ENCODE measurements at regions not wholly inside any gene's neighbourhood (a gene's known extent, or its start where the extent isn't known, plus 50 kb on each side); places are given as distances from the start of the nearest gene placed in this dataset.

GRCh38 chr3:3589715-3590130 is 209.5 kb upstream of the LRRN1 start:
- Histone ChIP-seq H3K4me3 (ENCODE audit: low read length in 2 of 2) (no peak overlapping the region), H3K27ac (ENCODE audit: low read depth, low read length) (no peak overlapping the region), H3K9me3 (ENCODE audit: control insufficient read depth in 1 of 2, low read length in 2 of 2) (no peaks in the 10 kb centered on the region), H3K4me1 (ENCODE audit: insufficient read depth, low read length) (no peaks in the 10 kb centered on the region), H3K27me3 (ENCODE audit: insufficient read depth, low read length) (no peaks in the 10 kb centered on the region), H3K36me3 (ENCODE audit: insufficient read depth, low read length) (no peaks in the 10 kb centered on the region)
- H3K27me3 Mint-ChIP-seq: no peaks in the 10 kb centered on the region
- H3K4me3 Mint-ChIP-seq: no peak overlapping the region
- H3K4me1 Mint-ChIP-seq: no peaks in the 10 kb centered on the region
- H3K27ac Mint-ChIP-seq: no peak overlapping the region
- no peak for DNase-seq
- CTCF ChIA-PET (ENCODE audit: partially characterized antibody): no interaction called here
- H3K36me3 Mint-ChIP-seq: no peaks in the 10 kb centered on the region
- intact Hi-C loops (cut with micrococcal nuclease): no loop called here
- POLR2A ChIA-PET (ENCODE audit: partially characterized antibody): no interaction called here
- H3K9me3 Mint-ChIP-seq: peaks cover 0 to 9% (median 3%) of the 10 kb centered on the region in 8 donors

- Histone ChIP-seq H3K36me3 (ENCODE audit: insufficient read depth, low read length) (no peaks in the 10 kb centered on the region), H3K9me3 (ENCODE audit: control insufficient read depth in 1 of 2, low read length in 2 of 2) (no peaks in the 10 kb centered on the region), H3K27ac (ENCODE audit: low read depth, low read length) (no peak overlapping the region), H3K4me1 (ENCODE audit: insufficient read depth, low read length) (no peaks in the 10 kb centered on the region), H3K27me3 (ENCODE audit: insufficient read depth, low read length) (no peaks in the 10 kb centered on the region), H3K4me3 (ENCODE audit: low read length in 2 of 2) (no peak overlapping the region)
- peaks cover 0 to 5% (median 1%) of the 10 kb centered on the region in 8 donors for H3K9me3 Mint-ChIP-seq
- ChIA-PET POLR2A (ENCODE audit: partially characterized antibody) (no interaction called here), CTCF (ENCODE audit: partially characterized antibody) (no interaction called here)
- H3K4me1 Mint-ChIP-seq: no peaks in the 10 kb centered on the region
- no peaks in the 10 kb centered on the region for H3K27me3 Mint-ChIP-seq
- no peak overlapping the region for H3K27ac Mint-ChIP-seq
- no peak overlapping the region for H3K4me3 Mint-ChIP-seq
- intact Hi-C loops (cut with micrococcal nuclease): no loop called here
- no peaks in the 10 kb centered on the region for H3K36me3 Mint-ChIP-seq
- DNase-seq: no peak
These were observed 211.6 kb upstream of the LRRN1 start for GRCh38 chr3:3587647-3587972.

GRCh38 chr3:3586843-3587646 is 212.2 kb upstream of the LRRN1 start:
- Mint-ChIP-seq H3K36me3 (no peaks in the 10 kb centered on the region), H3K4me3 (no peak overlapping the region), H3K9me3 (peaks cover 0 to 4% (median 1%) of the 10 kb centered on the region in 8 donors), H3K27ac (no peak overlapping the region), H3K27me3 (no peaks in the 10 kb centered on the region), H3K4me1 (no peaks in the 10 kb centered on the region)
- POLR2A ChIA-PET (ENCODE audit: partially characterized antibody): no interaction called here
- Histone ChIP-seq H3K4me3 (ENCODE audit: low read length in 2 of 2) (no peak overlapping the region), H3K4me1 (ENCODE audit: insufficient read depth, low read length) (no peaks in the 10 kb centered on the region), H3K27me3 (ENCODE audit: insufficient read depth, low read length) (no peaks in the 10 kb centered on the region), H3K36me3 (ENCODE audit: insufficient read depth, low read length) (no peaks in the 10 kb centered on the region), H3K9me3 (ENCODE audit: control insufficient read depth in 1 of 2, low read length in 2 of 2) (no peaks in the 10 kb centered on the region), H3K27ac (ENCODE audit: low read depth, low read length) (no peak overlapping the region)
- CTCF ChIA-PET (ENCODE audit: partially characterized antibody): no interaction called here
- intact Hi-C loops (cut with micrococcal nuclease): no loop called here
- DNase-seq: no peak

- Mint-ChIP-seq H3K9me3 (peaks cover 0 to 4% (median 0%) of the 10 kb centered on the region in 8 donors), H3K4me3 (no peak overlapping the region), H3K27ac (no peak overlapping the region), H3K27me3 (no peaks in the 10 kb centered on the region), H3K4me1 (no peaks in the 10 kb centered on the region), H3K36me3 (no peaks in the 10 kb centered on the region)
- ChIA-PET POLR2A (ENCODE audit: partially characterized antibody) (no interaction called here), CTCF (ENCODE audit: partially characterized antibody) (no interaction called here)
- no peaks in the 10 kb centered on the region for H3K9me3 ChIP-seq (ENCODE audit: control insufficient read depth in 1 of 2, low read length in 2 of 2)
- H3K4me3 ChIP-seq (ENCODE audit: low read length in 2 of 2): no peak overlapping the region
- no peaks in the 10 kb centered on the region for H3K4me1 ChIP-seq (ENCODE audit: insufficient read depth, low read length)
- no peaks in the 10 kb centered on the region for H3K27me3 ChIP-seq (ENCODE audit: insufficient read depth, low read length)
- no peak overlapping the region for H3K27ac ChIP-seq (ENCODE audit: low read depth, low read length)
- no peaks in the 10 kb centered on the region for H3K36me3 ChIP-seq (ENCODE audit: insufficient read depth, low read length)
- DNase-seq: no peak
- intact Hi-C loops (cut with micrococcal nuclease): no loop called here
These were observed 212.9 kb upstream of the LRRN1 start for GRCh38 chr3:3586336-3586735.

GRCh38 chr3:3579658-3580057 is 219.6 kb upstream of the LRRN1 start:
- no peak overlapping the region for H3K4me3 ChIP-seq (ENCODE audit: low read length in 2 of 2)
- peaks cover 0 to 4% (median 0%) of the 10 kb centered on the region in 8 donors for H3K9me3 Mint-ChIP-seq
- intact Hi-C loops (cut with micrococcal nuclease): no loop called here

GRCh38 chr3:3578718-3579117 is 220.5 kb upstream of the LRRN1 start:
- Histone ChIP-seq H3K9me3 (ENCODE audit: control insufficient read depth in 1 of 2, low read length in 2 of 2) (no peaks in the 10 kb centered on the region), H3K4me3 (ENCODE audit: low read length in 2 of 2) (no peak overlapping the region), H3K27me3 (ENCODE audit: insufficient read depth, low read length) (no peaks in the 10 kb centered on the region), H3K27ac (ENCODE audit: low read depth, low read length) (no peak overlapping the region), H3K4me1 (ENCODE audit: insufficient read depth, low read length) (no peaks in the 10 kb centered on the region), H3K36me3 (ENCODE audit: insufficient read depth, low read length) (no peaks in the 10 kb centered on the region)
- intact Hi-C loops (cut with micrococcal nuclease): no loop called here
- peaks cover 0 to 4% (median 0%) of the 10 kb centered on the region in 8 donors for H3K9me3 Mint-ChIP-seq
- H3K4me1 Mint-ChIP-seq: no peaks in the 10 kb centered on the region
- peaks cover 0 to 2% of the 10 kb centered on the region in 2 donors for H3K27me3 Mint-ChIP-seq
- POLR2A ChIA-PET (ENCODE audit: partially characterized antibody): no interaction called here
- H3K27ac Mint-ChIP-seq: no peak overlapping the region
- H3K36me3 Mint-ChIP-seq: no peaks in the 10 kb centered on the region
- CTCF ChIA-PET (ENCODE audit: partially characterized antibody): no interaction called here
- DNase-seq: no peak
- no peak overlapping the region for H3K4me3 Mint-ChIP-seq

More at GRCh38 chr3:3579658-3580057, 219.6 kb upstream of the LRRN1 start:
- H3K36me3 ChIP-seq (ENCODE audit: insufficient read depth, low read length): no peaks in the 10 kb centered on the region
- no peaks in the 10 kb centered on the region for H3K4me1 ChIP-seq (ENCODE audit: insufficient read depth, low read length)
- no peaks in the 10 kb centered on the region for H3K36me3 Mint-ChIP-seq
- no peak overlapping the region for H3K27ac Mint-ChIP-seq
- ChIA-PET CTCF (ENCODE audit: partially characterized antibody) (no interaction called here), POLR2A (ENCODE audit: partially characterized antibody) (no interaction called here)
- peaks cover 0 to 2% of the 10 kb centered on the region in 2 donors for H3K27me3 Mint-ChIP-seq
- no peaks in the 10 kb centered on the region for H3K27me3 ChIP-seq (ENCODE audit: insufficient read depth, low read length)
- no peaks in the 10 kb centered on the region for H3K4me1 Mint-ChIP-seq
- H3K27ac ChIP-seq (ENCODE audit: low read depth, low read length): no peak overlapping the region
- H3K4me3 Mint-ChIP-seq: no peak overlapping the region
- DNase-seq: no peak
- H3K9me3 ChIP-seq (ENCODE audit: control insufficient read depth in 1 of 2, low read length in 2 of 2): no peaks in the 10 kb centered on the region

- no peaks in the 10 kb centered on the region for H3K36me3 ChIP-seq (ENCODE audit: insufficient read depth, low read length)
These were observed 221.4 kb upstream of the LRRN1 start for GRCh38 chr3:3577823-3578222.

More at GRCh38 chr3:3577823-3578222, 221.4 kb upstream of the LRRN1 start:
- H3K27ac ChIP-seq (ENCODE audit: low read depth, low read length): no peak overlapping the region
- H3K9me3 Mint-ChIP-seq: peaks cover 0 to 4% (median 3%) of the 10 kb centered on the region in 8 donors
- H3K27me3 Mint-ChIP-seq: peaks cover 0 to 2% of the 10 kb centered on the region in 2 donors
- intact Hi-C loops (cut with micrococcal nuclease): no loop called here
- POLR2A ChIA-PET (ENCODE audit: partially characterized antibody): no interaction called here
- no peaks in the 10 kb centered on the region for H3K4me1 Mint-ChIP-seq
- H3K4me1 ChIP-seq (ENCODE audit: insufficient read depth, low read length): no peaks in the 10 kb centered on the region
- no peak for DNase-seq
- CTCF ChIA-PET (ENCODE audit: partially characterized antibody): no interaction called here
- no peak overlapping the region for H3K4me3 Mint-ChIP-seq
- no peaks in the 10 kb centered on the region for H3K27me3 ChIP-seq (ENCODE audit: insufficient read depth, low read length)
- H3K9me3 ChIP-seq (ENCODE audit: control insufficient read depth in 1 of 2, low read length in 2 of 2): no peaks in the 10 kb centered on the region
- no peak overlapping the region for H3K27ac Mint-ChIP-seq
- no peak overlapping the region for H3K4me3 ChIP-seq (ENCODE audit: low read length in 2 of 2)
- no peaks in the 10 kb centered on the region for H3K36me3 Mint-ChIP-seq

Data from CD4-positive, alpha-beta memory T cell (primary cell).